Neural cell (in vitro differentiated cells): ENCODE measurements at regions not wholly inside any gene's neighbourhood (a gene's known extent, or its start where the extent isn't known, plus 50 kb on each side); places are given as distances from the start of the nearest gene placed in this dataset.

Experiments
- POLR2AphosphoS5 ChIP-seq: IDR thresholded peaks from 2 replicates; pipeline ENCODE4 v1.6.1; 2012
- TF ChIP-seq, protein P1 (sequence below): fragments of 450-650 bp; IDR thresholded peaks from 2 replicates; pipeline ENCODE4 v1.5.1; 2014; ENCODE audit warnings: antibody characterized with exemption, mild to moderate bottlenecking, moderate library complexity; ENCODE audit not compliant: poor library complexity, severe bottlenecking

DNA sequence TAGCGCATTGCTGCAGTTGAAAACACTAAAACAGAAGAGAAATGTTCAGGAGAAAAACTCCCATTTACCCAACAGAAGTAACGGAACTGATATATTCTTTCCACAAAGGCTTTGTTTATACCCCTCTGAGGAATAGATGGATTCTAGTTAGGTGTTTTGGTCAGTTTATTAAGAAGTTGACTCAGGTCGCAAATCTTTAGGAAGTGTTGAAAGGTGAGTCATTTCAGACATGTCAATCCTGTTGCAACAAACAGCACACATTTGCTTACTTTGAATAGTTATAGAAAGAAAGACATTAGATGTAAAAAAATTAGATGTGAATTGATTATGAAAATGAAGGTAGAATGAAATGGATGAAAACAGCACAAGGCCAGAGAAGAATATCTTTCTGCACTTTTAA is 941.0 kb downstream of the KCNJ2 start:
- TF ChIP-seq POLR2AphosphoS5, result no peak
- TF ChIP-seq, protein P1, sequence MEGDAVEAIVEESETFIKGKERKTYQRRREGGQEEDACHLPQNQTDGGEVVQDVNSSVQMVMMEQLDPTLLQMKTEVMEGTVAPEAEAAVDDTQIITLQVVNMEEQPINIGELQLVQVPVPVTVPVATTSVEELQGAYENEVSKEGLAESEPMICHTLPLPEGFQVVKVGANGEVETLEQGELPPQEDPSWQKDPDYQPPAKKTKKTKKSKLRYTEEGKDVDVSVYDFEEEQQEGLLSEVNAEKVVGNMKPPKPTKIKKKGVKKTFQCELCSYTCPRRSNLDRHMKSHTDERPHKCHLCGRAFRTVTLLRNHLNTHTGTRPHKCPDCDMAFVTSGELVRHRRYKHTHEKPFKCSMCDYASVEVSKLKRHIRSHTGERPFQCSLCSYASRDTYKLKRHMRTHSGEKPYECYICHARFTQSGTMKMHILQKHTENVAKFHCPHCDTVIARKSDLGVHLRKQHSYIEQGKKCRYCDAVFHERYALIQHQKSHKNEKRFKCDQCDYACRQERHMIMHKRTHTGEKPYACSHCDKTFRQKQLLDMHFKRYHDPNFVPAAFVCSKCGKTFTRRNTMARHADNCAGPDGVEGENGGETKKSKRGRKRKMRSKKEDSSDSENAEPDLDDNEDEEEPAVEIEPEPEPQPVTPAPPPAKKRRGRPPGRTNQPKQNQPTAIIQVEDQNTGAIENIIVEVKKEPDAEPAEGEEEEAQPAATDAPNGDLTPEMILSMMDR, result no peak
